NCI-H1048 (cell line): ENCODE measurements at regions not wholly inside any gene's neighbourhood (a gene's known extent, or its start where the extent isn't known, plus 50 kb on each side); places are given as distances from the start of the nearest gene placed in this dataset.
A peak's percentile ranks its signal among the peaks of the same experiment; 100 is the strongest.

Source experiments
- DNase-seq: peaks from one replicate; lab custom pipeline; 2025; lab: John Stamatoyannopoulos, UW

DNA sequence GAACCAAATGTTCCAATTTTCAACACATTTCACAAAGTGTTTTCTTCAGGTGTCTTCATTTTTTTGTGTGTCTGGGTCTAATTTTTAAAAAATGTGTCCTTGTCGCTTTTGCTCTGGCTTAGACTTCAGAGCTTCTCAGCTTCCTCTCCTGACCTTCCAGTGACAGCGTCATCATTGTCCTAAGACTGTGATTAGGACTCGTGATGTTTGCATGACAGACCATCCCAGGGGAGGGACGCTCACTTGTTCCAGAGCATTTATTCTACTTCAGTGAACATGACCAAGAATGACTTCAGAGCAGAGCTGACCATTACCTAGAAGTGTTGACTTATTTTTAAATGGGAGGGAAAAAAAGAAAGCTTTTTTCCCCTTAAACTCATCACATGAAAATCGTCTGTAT, 591.9 kb downstream of the IRS1 start:
- no peak for DNase-seq

DNA sequence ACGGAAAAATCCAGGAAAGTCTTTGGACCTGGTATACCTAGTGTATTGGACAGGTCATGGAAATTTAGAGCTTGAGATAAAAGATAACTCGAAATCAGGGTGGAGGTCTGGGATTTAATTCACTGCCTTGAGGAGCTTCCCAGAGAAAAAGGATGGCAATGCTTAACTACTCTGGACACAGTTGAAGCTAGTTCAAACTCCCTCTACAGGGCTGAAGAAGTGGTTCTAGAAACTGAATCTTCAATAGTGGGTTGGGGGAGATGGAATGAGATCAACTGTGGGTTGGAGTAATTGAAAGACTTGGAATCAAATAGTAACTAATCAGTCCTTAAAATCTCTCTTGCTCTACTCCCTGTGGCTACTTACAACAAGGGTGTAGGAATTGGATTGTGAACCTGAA, 600.1 kb downstream of the IRS1 start:
- no peak for DNase-seq

DNA sequence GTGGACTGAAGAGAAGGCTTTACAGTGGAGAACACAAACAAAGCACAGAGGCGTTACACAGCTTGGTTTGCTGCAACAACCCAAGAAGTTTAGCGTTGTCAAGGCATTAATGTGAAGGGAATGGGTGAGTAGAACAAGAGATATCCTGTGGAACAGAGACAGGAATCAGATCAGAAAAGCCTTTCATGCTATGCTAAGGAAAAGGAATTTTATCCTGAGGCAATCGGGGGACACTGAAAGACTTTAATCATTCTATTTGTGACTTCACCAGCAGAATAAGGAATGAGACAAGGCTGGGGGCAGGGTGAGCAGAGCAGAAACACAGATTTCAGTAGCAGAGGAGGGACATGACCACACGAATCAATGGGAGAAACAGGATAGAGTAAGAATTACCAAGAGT, 600.7 kb downstream of the IRS1 start:
- no peak for DNase-seq

DNA sequence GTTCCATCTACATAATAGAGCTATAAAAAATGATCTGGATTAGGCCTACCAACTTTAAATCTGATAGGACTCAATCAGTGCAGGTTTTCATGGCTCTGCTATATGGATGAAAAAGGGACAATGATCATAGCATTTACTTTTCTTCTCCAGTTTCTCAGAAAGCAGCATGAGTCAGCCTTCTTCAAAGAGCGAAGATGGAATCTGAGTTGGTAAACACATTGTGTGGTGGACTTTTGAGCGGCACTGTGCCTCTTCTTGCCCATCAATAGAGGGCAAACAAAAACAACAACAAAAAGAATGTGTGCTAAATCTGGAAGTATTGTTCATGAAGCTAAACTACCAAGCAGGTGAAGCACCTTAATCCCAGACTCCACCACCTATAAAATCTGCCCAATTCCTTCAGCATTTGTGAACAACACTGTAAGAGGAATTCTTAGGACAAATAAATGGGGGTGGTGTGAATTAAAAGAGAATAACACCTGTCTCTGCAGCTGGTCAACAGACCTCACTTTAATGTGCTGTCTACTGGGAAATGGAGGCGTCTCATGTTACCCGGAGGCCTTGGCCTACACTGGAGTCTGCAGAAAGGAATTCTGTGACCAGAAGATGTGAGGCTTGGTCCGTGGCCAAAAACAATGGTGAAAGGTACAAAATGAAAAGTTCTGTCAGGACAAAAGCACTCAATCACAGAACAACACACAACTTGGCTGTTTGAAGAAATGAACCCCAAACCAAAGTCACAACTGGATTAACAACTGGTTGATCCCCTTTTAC, 609.0 kb downstream of the IRS1 start:
- DNase-seq, result no peak

DNA sequence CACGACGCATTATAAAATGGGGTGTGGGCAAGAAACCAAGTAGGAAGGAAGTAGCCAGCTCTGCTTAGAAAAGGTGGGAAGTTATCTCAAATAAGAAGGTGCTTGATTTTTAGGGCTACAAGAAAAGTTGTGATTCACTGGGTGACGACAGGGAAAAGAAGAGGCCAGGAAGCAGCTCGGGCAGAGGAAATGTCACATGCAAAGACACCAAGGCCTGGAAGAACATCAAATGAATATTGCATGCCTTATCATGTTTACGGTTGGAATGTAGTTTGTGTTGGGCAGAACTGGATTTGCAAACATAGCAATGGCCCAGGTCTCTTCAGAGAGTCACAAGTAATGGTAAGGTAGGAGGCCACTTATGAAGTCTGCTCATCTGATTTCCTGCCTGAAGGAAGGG, 610.6 kb downstream of the IRS1 start:
- DNase-seq, result no peak

DNA sequence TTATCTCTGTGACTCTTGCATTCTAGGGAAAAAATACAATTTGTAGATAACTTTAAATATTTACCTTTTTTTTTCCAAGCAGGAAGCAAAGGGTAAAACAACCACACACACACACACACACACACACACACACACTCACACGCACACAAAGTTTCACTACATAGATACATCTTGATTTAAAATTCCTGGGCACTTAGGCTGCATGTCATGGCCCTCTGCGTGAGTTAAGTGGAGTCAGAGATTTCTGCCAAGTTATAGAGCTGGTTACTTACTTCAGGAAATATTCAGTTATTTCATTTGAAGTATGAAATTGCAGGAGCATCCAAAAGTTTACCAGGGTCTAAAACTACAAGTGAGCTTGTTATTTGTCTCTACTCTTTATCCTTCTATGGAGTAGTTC, 612.0 kb downstream of the IRS1 start:
- no peak for DNase-seq

DNA sequence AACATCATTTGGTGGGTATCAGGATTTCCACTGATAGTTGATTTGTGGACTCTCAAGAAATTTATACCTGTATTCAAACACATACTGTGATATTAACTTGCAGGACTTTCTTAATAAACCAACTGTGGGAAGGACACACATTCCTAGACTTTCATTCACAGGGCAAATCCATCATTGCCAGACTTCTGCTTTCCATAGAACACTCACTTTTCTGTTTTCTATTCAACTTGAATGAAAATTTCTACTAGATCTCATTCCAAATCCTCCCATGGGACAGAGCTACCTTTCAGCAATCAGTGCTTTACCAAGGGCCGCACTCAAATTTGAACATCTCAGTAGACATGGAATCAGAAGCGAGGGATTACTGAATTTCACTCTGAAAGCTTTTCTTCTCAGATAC, 612.5 kb downstream of the IRS1 start:
- no peak for DNase-seq

DNA sequence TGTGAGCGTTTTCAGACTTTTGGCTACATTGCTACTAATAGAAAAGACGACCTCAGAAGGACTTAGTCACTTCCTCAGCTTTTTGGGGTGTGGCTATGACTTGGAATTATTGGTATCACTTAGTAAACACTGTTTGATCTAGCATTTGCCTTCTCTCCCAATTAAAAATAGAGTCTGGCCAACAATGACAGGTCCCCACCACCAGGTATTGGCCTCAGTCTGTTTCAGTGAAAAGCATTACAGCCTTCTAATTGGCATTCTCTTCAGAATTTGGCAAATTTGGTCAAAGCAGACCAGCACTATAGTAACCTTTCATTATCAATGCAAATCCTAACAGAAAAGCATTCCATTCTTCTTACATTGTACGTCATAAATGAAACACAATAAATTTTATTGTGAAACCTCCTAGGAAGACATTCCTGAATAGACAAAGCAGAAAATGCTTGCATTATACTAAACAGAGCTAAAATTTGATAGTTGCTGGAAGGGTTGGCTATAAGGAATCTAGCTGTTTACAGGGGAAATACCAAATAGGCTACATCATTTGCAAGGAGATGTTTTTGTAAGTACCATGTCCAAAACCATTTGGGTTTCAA, 613.9 kb downstream of the IRS1 start:
- DNase-seq, result peak; percentile 71

DNA sequence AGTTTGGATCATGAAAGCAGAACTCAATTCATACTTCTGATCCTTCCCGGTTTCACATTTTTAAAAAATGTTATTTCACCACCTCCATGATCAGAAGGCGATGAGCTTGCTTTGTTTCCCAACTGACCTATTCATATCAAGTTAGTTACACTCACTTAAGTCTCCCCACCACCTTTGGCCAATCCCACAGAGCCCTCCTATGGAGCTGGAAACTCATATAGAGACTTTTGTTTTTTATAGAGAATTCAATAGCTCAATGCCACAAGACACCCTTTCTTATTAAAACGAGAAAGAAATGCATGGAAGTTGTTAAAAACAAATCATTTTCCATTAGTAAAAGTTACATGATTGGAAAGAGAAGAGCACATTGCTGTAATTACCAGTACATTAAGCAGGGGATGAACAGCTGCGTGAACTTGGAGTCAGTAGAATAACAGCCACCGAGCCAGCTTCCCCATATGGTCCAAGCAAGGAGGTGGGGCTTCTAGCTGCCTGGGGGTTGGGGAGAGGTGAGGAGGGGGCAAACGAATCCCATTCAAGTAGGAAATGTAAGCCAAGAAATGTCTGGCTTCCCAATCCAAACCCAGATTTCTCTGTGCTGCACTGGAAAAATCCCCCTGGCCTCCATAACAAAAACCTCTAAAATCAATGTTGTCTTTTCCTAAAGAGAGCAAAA, 614.5 kb downstream of the IRS1 start:
- DNase-seq, result no peak

DNA sequence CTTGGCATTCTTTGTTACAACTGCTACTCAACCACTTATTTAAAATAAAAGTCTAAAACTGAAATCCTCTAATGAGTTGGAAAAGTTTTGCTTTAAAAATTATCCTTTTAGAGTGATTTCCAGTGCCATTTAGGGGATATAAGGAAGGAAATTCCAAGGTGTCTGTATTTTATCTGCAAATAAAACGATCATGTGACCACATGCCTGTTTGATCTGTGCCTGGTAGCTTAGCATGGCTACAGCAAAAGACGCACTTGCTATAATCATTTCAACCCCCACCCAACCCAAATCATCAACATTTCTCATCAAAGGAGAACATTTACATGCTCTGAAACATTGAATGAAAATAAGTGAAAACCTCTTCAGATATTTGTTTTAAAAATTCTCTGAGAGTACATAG, 615.1 kb downstream of the IRS1 start:
- no peak for DNase-seq

DNA sequence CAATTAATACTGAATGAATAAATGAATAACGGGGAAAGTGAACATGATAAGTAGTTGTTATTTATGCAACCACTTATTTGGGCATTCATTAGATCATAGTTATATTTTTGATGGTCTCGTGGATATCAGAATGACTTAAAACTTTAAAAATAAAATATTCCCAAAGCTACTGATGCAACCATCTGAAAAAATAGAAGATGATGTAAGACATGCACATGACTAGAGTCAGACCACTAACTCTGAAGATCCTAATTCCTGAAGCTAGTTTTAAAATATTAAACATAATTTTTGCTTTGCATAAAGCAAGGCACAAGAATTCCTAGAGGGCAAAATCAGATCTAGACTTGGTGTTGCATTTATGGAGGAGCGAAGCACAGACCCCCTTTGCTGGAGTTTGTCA, 616.1 kb downstream of the IRS1 start:
- DNase-seq, result no peak

DNA sequence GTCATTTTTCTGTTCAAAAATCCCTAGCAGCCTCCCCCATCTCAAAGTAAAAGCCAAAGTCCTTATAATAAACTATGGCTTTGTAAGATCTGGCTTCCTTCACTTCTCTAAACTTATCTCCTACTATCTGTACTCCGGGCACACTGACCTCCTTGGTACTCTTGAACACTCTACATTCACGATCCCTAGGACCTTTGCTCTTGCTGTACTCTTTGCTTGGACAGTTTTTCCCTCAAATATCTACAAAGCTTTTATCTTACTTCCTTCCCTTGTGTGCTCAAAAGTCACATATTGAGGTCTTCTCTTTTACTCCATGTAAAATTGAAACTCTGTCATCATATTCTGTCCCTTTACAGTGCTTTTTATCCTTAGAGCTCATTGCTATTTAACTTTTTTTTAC, 616.6 kb downstream of the IRS1 start:
- DNase-seq, result no peak

DNA sequence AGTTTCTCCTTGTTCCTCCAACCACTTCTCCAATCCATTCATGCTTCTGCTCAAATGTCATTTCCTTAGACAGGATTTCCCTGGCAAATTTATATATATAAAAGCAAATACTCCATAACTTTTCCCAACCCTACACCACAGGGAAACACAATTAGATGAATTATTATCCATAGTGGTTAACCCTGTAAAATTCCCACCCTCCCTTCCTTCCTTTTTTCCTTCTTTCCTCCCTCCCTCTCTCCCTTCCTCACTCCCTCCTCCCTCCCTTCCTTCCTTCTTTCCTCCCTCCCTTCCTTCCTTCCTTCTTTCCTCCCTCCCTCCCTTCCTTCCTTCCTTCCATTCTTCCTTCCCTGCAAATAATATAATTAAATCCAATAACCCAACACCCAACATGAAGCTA, 617.7 kb downstream of the IRS1 start:
- DNase-seq, result no peak

DNA sequence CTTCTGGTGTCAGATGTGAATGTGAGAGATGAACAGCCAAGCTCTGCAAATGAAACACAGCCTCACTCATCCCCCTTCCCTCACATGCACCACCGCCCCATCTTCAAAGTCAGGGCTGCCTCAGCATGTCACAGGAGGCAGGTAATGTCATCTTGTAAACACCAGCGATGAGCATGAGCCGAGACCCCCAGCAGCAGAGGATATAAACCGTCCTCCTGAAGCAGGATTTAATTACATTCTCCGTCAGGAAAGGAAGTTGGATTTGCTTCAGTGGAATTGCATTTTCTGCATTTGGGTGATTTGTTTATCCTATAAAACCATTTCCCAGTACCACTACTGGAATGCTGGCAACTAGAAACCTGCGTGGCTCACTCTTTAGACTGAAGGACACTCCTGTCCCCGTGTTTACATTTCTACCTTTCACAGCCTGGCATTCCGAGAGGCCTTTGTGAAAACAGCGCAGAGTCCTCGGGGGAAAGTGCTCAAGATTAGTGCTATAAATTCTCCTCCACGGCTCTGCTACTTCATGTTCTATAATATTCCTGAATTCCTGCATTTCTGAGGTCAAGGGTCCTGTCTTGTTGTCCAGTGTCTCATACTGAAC, 619.2 kb downstream of the IRS1 start:
- DNase-seq, result no peak

DNA sequence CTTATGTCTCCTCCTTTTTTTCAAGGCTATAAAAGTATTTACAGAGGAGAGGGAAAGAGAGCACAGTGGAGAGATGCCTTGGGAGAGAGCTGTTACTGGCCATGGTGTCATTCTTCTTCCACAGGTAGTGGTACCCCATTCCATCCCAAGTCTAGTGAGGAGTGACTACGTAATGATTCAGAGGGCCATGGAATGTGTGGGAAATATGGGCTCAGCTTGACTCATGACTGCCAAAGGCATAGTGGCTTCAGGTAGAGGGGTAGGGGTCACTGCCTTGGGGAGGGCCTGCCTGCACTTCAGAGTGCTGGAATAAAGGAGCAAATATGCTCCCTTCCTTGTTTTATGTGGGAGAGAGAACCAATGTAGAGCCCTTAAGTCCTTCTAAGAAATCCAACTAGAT, 620.6 kb downstream of the IRS1 start:
- no peak for DNase-seq

DNA sequence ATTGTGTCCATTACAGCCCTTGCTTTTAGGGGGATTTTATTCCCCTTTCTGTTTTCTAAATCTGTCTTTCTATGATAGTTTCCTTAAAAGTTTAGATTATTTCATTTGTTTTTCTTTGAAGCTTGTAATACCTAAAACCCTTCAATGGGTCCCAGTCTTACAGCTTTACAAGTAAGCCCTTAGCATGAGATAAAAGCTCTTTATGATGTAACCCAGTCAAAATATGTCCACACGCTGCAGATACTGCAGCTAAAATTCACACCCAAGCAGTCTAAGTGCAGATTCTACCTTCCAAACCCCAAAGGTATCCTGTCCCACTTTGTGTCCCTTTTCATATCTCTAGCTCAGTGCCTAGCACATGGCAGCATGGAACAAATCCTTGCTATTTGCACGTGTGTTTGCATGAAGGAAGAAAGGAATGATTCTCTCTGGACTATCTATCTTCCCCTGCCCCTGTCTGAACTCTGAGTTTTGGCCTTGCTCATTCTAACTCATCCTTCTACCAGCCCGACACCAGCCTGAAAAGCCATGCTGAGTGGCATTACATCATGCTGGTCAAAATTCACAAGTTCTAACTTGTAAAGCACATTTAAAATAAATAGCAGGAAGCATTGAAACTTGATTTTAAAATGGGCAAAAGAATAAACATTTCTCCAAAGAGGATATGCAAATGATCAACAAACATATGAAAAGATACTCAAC, 623.2 kb downstream of the IRS1 start:
- no peak for DNase-seq

DNA sequence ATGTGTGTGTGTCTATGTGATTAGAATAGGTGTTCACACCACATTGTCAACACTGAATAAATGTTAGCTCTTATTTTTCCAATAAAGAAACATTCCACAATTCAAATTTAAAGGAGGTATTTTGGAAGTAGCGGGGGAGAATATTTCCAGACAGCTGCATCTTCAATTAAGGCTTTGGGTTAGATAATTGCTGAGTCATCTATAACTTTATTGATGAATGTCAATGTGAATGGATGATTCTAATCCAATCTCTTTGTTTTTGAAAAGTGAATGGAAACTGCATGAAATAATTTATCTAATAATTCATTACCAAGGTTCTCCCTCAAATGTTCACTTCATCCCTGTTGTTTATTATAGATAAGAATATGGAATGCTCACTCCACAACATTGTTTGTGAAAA, 625.2 kb downstream of the IRS1 start:
- DNase-seq, result no peak

DNA sequence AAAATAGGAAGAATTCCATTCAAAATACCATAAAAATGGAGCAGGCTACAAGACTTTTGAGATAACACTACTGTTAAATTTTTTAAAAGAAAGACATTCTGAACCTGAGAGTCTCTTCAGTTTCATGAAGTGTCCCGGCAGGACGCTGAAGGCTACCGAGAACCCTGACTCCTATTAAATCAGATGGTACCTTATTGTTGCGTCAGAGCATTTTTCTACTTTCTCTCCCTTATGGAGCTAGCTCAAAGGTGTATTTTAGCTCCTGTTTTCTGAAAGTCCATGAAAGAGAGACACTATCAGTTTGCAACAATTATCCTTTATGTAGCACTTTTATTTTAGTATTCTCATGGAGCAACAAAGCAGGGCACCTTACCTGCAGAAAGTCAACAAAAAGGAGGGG, 626.7 kb downstream of the IRS1 start:
- no peak for DNase-seq

DNA sequence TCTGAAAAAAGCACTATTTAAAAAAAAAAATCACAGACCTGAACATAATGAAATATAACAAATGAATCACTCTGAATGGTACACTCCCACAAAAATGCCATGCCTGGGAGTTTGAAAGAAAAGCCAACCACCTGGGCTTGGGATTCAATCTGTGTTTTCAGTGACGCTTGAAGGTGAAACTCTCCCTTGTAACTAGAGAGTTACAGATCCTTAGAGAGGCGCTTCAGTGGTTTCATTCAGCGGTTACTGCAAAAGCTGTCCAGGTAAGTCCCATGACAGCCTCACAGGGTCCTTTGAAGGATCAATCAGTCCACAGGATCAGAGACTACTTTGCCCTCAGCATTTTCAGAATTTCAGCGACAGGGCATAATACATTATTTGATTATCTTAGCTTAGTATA, 627.3 kb downstream of the IRS1 start:
- DNase-seq, result no peak

DNA sequence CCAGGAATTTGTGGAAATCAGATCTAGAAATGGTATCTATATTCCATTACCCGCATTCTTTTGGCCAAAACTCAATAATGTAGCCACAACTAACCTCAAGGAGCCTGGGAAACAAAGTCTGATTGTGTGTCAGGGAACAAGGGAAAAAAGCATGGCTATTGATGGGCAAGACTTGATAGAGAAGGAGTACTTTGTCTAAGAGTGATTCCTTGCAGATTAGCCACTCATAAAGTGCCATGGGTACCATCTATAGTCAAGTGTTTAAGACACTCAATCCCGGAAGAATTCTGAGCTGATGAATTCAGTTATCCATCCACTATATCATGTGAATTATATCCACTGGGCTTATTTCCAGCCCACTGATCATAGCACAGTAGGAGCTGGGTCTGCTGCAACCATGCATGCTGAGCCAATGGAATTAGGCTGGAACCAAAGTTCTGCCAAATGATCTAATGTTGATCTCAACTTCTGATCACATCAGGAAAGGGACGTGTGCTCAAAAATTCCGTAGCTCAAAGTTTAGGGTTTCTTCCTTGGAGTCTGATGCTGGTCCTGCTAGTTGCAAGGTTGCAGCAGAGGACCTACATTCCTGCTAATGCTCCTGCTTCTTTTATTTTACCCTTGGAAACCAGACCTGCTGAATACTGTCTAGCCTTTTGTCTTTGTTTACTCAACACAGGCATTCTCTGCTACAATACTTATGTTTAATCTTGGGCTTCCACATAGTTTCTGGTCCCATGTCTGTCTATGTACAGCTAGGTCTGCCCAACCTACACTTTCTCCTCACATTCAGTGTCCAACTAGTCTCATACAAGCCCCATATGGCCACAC, 629.7 kb downstream of the IRS1 start:
- DNase-seq, result no peak

DNA sequence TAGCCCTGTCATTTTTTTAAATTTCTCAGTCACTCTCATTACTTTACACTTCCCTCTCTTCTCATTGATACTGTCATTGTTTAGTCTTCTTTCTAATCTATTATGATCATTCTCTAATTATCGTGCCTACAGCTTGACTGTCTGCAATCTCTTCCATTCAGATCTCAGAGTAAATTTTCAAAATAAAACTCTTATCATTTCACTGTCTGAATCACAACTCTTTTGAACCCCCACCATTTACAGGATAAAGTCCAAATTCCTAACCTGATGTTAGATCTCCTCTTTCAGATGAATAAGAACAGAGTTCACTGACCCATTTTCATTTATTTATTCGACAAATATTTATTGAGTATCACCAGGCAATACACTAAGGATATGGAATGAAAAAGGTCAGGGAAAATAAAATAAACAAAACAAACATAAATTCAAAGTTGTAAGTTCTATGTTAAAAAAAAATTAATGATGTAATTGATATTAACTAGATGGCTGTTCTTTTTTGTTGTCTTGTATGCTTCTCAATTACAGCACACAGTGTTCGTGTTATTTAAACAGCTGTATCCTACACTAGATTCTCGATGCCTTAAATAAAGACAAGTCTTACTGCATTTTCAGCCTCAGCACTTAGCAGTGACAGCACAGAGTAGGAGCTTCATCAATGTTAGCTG, 631.0 kb downstream of the IRS1 start:
- DNase-seq, result no peak
